Activated naive CD8-positive, alpha-beta T cell treated with anti-CD3 and anti-CD28 coated beads for 36 hours (primary cell): ENCODE measurements at regions not wholly inside any gene's neighbourhood (a gene's known extent, or its start where the extent isn't known, plus 50 kb on each side); places are given as distances from the start of the nearest gene placed in this dataset.

ENCODE experiments used
- DNase-seq: peaks from one replicate; pipeline ENCODE4 v3.0.0; 2021
- H3K27ac Mint-ChIP-seq: one replicate; pipeline ENCODE4 v1.8.0; 2022; ENCODE audit warnings: mild to moderate bottlenecking, moderate library complexity, mixed read lengths
- H3K27me3 Mint-ChIP-seq: one replicate; pipeline ENCODE4 v1.8.0; 2022; ENCODE audit warnings: mild to moderate bottlenecking, mixed read lengths
- H3K36me3 Mint-ChIP-seq: one replicate; pipeline ENCODE4 v1.8.0; 2021; ENCODE audit warnings: mild to moderate bottlenecking, mixed read lengths
- H3K4me1 Mint-ChIP-seq: one replicate; pipeline ENCODE4 v1.8.0; 2021; ENCODE audit warnings: mixed read lengths
- H3K4me3 Mint-ChIP-seq: one replicate; pipeline ENCODE4 v1.8.0; 2022; ENCODE audit warnings: mild to moderate bottlenecking, moderate library complexity, mixed read lengths
- H3K9me3 Mint-ChIP-seq: one replicate; pipeline ENCODE4 v1.8.0; 2022; ENCODE audit warnings: mixed read lengths

- Mint-ChIP-seq H3K4me3 (no peak overlapping the region), H3K27ac (no peak overlapping the region), H3K27me3 (no peaks in the 10 kb centered on the region), H3K36me3 (peaks cover 1% of the 10 kb centered on the region), H3K4me1 (no peaks in the 10 kb centered on the region), H3K9me3 (no peaks in the 10 kb centered on the region)
- DNase-seq, result no peak
Observed at GRCh38 chr2:18848646-18849045, 259.3 kb upstream of the NT5C1B start.

GRCh38 chr2:18845854-18846445 is 256.6 kb upstream of the NT5C1B start:
- H3K27ac Mint-ChIP-seq, result no peak overlapping the region
- H3K36me3 Mint-ChIP-seq, result peaks cover 1% of the 10 kb centered on the region
- no peaks in the 10 kb centered on the region for H3K27me3 Mint-ChIP-seq
- H3K4me3 Mint-ChIP-seq, result no peak overlapping the region
- DNase-seq, result no peak
- no peaks in the 10 kb centered on the region for H3K9me3 Mint-ChIP-seq
- no peaks in the 10 kb centered on the region for H3K4me1 Mint-ChIP-seq

GRCh38 chr2:18842836-18843235 is 253.5 kb upstream of the NT5C1B start:
- Mint-ChIP-seq H3K36me3 (no peaks in the 10 kb centered on the region), H3K4me1 (no peaks in the 10 kb centered on the region), H3K9me3 (no peaks in the 10 kb centered on the region), H3K4me3 (no peak overlapping the region), H3K27me3 (no peaks in the 10 kb centered on the region), H3K27ac (no peak overlapping the region)
- DNase-seq, result no peak

GRCh38 chr2:18841248-18842150 is 252.1 kb upstream of the NT5C1B start:
- Mint-ChIP-seq H3K9me3 (no peaks in the 10 kb centered on the region), H3K27ac (no peak overlapping the region), H3K36me3 (no peaks in the 10 kb centered on the region), H3K4me3 (no peak overlapping the region), H3K27me3 (no peaks in the 10 kb centered on the region), H3K4me1 (no peaks in the 10 kb centered on the region)
- DNase-seq, result no peak

GRCh38 chr2:18837240-18837639 is 247.9 kb upstream of the NT5C1B start:
- Mint-ChIP-seq H3K36me3 (no peaks in the 10 kb centered on the region), H3K4me1 (no peaks in the 10 kb centered on the region), H3K4me3 (no peak overlapping the region), H3K27me3 (no peaks in the 10 kb centered on the region), H3K9me3 (no peaks in the 10 kb centered on the region), H3K27ac (no peak overlapping the region)
- DNase-seq, result no peak

- Mint-ChIP-seq H3K9me3 (no peaks in the 10 kb centered on the region), H3K4me3 (no peak overlapping the region), H3K4me1 (no peaks in the 10 kb centered on the region)
Observed at GRCh38 chr2:18836436-18836835, 247.1 kb upstream of the NT5C1B start.

GRCh38 chr2:18835787-18836186 is 246.4 kb upstream of the NT5C1B start:
- no peaks in the 10 kb centered on the region for H3K27me3 Mint-ChIP-seq
- H3K36me3 Mint-ChIP-seq, result no peaks in the 10 kb centered on the region
- no peaks in the 10 kb centered on the region for H3K4me1 Mint-ChIP-seq
- H3K27ac Mint-ChIP-seq, result no peak overlapping the region
- H3K4me3 Mint-ChIP-seq, result no peak overlapping the region
- DNase-seq, result no peak
- H3K9me3 Mint-ChIP-seq, result no peaks in the 10 kb centered on the region

More at GRCh38 chr2:18836436-18836835, 247.1 kb upstream of the NT5C1B start:
- no peak overlapping the region for H3K27ac Mint-ChIP-seq
- no peaks in the 10 kb centered on the region for H3K36me3 Mint-ChIP-seq
- no peaks in the 10 kb centered on the region for H3K27me3 Mint-ChIP-seq
- DNase-seq, result no peak

GRCh38 chr2:18834341-18834740 is 245.0 kb upstream of the NT5C1B start:
- no peaks in the 10 kb centered on the region for H3K36me3 Mint-ChIP-seq
- no peak overlapping the region for H3K4me3 Mint-ChIP-seq
- H3K27ac Mint-ChIP-seq, result no peak overlapping the region
- no peaks in the 10 kb centered on the region for H3K9me3 Mint-ChIP-seq
- no peaks in the 10 kb centered on the region for H3K27me3 Mint-ChIP-seq
- no peak for DNase-seq
- H3K4me1 Mint-ChIP-seq, result no peaks in the 10 kb centered on the region

GRCh38 chr2:18833941-18834340 is 244.6 kb upstream of the NT5C1B start:
- Mint-ChIP-seq H3K4me3 (no peak overlapping the region), H3K4me1 (no peaks in the 10 kb centered on the region), H3K27me3 (no peaks in the 10 kb centered on the region), H3K27ac (no peak overlapping the region), H3K36me3 (no peaks in the 10 kb centered on the region), H3K9me3 (no peaks in the 10 kb centered on the region)
- no peak for DNase-seq

- H3K9me3 Mint-ChIP-seq, result no peaks in the 10 kb centered on the region
- no peak overlapping the region for H3K4me3 Mint-ChIP-seq
- H3K4me1 Mint-ChIP-seq, result no peaks in the 10 kb centered on the region
- DNase-seq, result no peak
- H3K36me3 Mint-ChIP-seq, result no peaks in the 10 kb centered on the region
- no peak overlapping the region for H3K27ac Mint-ChIP-seq
- H3K27me3 Mint-ChIP-seq, result no peaks in the 10 kb centered on the region
Observed at GRCh38 chr2:18831916-18832510, 242.6 kb upstream of the NT5C1B start.

- no peaks in the 10 kb centered on the region for H3K36me3 Mint-ChIP-seq
- no peak for DNase-seq
- H3K9me3 Mint-ChIP-seq, result no peaks in the 10 kb centered on the region
- H3K4me1 Mint-ChIP-seq, result no peaks in the 10 kb centered on the region
- H3K27ac Mint-ChIP-seq, result no peak overlapping the region
- H3K27me3 Mint-ChIP-seq, result no peaks in the 10 kb centered on the region
- no peak overlapping the region for H3K4me3 Mint-ChIP-seq
Observed at GRCh38 chr2:18830962-18831361, 241.6 kb upstream of the NT5C1B start.

GRCh38 chr2:18829976-18830375 is 240.6 kb upstream of the NT5C1B start:
- Mint-ChIP-seq H3K36me3 (peaks cover 2% of the 10 kb centered on the region), H3K4me3 (no peak overlapping the region), H3K27me3 (no peaks in the 10 kb centered on the region), H3K27ac (no peak overlapping the region), H3K4me1 (no peaks in the 10 kb centered on the region), H3K9me3 (no peaks in the 10 kb centered on the region)
- no peak for DNase-seq

- Mint-ChIP-seq H3K4me1 (no peaks in the 10 kb centered on the region), H3K9me3 (no peaks in the 10 kb centered on the region), H3K36me3 (peaks cover 2% of the 10 kb centered on the region), H3K4me3 (no peak overlapping the region), H3K27me3 (no peaks in the 10 kb centered on the region), H3K27ac (no peak overlapping the region)
- no peak for DNase-seq
Observed at GRCh38 chr2:18829251-18829902, 240.0 kb upstream of the NT5C1B start.

- Mint-ChIP-seq H3K4me1 (no peaks in the 10 kb centered on the region), H3K9me3 (no peaks in the 10 kb centered on the region), H3K36me3 (peaks cover 2% of the 10 kb centered on the region), H3K27ac (no peak overlapping the region), H3K27me3 (no peaks in the 10 kb centered on the region), H3K4me3 (no peak overlapping the region)
- no peak for DNase-seq
Observed at GRCh38 chr2:18828296-18828695, 238.9 kb upstream of the NT5C1B start.

- H3K27me3 Mint-ChIP-seq, result no peaks in the 10 kb centered on the region
- peaks cover 6% of the 10 kb centered on the region for H3K36me3 Mint-ChIP-seq
- H3K4me3 Mint-ChIP-seq, result no peak overlapping the region
- DNase-seq, result no peak
- H3K27ac Mint-ChIP-seq, result no peak overlapping the region
- no peaks in the 10 kb centered on the region for H3K4me1 Mint-ChIP-seq
- no peaks in the 10 kb centered on the region for H3K9me3 Mint-ChIP-seq
Observed at GRCh38 chr2:18825838-18826237, 236.5 kb upstream of the NT5C1B start.
